Keratinocyte (primary cell): ENCODE measurements at regions not wholly inside any gene's neighbourhood (a gene's known extent, or its start where the extent isn't known, plus 50 kb on each side); places are given as distances from the start of the nearest gene placed in this dataset.

Source experiments
- EZH2 ChIP-seq: IDR thresholded peaks from one replicate; pipeline ENCODE4 v1.6.1; 2012; ENCODE audit warnings: inconsistent platforms, mild to moderate bottlenecking, low read length, moderate library complexity
- TF ChIP-seq, protein P1 (sequence below), 3 experiments: IDR thresholded peaks in 1 of 3; conservative IDR thresholded peaks in 1 of 3; optimal IDR thresholded peaks in 1 of 3; 2 replicates in 2 of 3; 3 replicates in 1 of 3; pipeline versions ENCODE3 to v1.5.1; 2011; ENCODE audit warnings: low read length in 3 of 3, mild to moderate bottlenecking in 3 of 3, moderate library complexity in 2 of 3, control low read depth in 1 of 3, inconsistent platforms in 1 of 3; ENCODE audit not compliant: insufficient read depth in 2 of 3; ENCODE audit errors: extremely low read depth in 1 of 3

DNA sequence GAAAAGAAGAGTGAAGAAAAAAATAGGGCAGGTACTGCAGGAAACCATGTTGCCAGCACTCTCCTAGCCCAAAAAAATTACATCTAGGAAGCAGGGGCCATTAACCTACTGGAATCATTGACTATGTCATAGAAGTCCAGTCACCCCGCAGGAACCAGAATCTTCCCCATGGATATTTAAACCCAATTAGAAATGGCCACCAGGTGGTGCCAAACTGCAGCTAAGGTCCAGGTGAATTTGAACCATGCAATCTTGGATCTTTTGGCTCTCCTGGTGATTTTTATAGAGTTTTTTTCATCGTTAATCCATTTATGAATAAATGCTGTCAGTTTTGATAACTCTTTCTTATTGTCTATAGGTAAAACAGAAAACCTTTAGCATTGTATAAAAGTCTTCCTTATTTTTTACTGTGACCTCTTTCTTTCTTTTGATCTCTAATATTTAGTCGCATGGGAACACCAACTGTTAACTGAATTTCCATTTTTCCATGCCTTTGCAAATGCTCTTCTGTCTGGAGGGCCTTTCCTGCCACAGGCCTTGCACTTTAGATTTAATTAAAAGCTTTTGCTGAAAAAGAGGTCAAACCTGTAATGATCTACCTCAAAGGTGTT, 147.5 kb upstream of the FGF10 start:
- TF ChIP-seq, protein P1, sequence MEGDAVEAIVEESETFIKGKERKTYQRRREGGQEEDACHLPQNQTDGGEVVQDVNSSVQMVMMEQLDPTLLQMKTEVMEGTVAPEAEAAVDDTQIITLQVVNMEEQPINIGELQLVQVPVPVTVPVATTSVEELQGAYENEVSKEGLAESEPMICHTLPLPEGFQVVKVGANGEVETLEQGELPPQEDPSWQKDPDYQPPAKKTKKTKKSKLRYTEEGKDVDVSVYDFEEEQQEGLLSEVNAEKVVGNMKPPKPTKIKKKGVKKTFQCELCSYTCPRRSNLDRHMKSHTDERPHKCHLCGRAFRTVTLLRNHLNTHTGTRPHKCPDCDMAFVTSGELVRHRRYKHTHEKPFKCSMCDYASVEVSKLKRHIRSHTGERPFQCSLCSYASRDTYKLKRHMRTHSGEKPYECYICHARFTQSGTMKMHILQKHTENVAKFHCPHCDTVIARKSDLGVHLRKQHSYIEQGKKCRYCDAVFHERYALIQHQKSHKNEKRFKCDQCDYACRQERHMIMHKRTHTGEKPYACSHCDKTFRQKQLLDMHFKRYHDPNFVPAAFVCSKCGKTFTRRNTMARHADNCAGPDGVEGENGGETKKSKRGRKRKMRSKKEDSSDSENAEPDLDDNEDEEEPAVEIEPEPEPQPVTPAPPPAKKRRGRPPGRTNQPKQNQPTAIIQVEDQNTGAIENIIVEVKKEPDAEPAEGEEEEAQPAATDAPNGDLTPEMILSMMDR (optimal IDR thresholded peaks at IDR 0.05 in 1 of 3, IDR thresholded peaks at IDR 0.05 in 1 of 3, conservative IDR thresholded peaks at IDR 0.05 in 1 of 3; ENCODE audit: extremely low read depth in 1 of 3, insufficient read depth in 2 of 3, low read length in 3 of 3) = peak; percentile 46 to 65 (median 62)
- no peak for TF ChIP-seq EZH2
